CD1c-positive myeloid dendritic cell (primary cell): ENCODE measurements at regions not wholly inside any gene's neighbourhood (a gene's known extent, or its start where the extent isn't known, plus 50 kb on each side); places are given as distances from the start of the nearest gene placed in this dataset.

ENCODE experiments used
- DNase-seq: peaks from one replicate; pipeline ENCODE4 v3.0.0-alpha.2; 2016; ENCODE audit errors: extremely low spot score

- no peak for DNase-seq
These were observed 65.7 kb upstream of the FERD3L start for GRCh38 chr7:19210893-19211413.

DNA sequence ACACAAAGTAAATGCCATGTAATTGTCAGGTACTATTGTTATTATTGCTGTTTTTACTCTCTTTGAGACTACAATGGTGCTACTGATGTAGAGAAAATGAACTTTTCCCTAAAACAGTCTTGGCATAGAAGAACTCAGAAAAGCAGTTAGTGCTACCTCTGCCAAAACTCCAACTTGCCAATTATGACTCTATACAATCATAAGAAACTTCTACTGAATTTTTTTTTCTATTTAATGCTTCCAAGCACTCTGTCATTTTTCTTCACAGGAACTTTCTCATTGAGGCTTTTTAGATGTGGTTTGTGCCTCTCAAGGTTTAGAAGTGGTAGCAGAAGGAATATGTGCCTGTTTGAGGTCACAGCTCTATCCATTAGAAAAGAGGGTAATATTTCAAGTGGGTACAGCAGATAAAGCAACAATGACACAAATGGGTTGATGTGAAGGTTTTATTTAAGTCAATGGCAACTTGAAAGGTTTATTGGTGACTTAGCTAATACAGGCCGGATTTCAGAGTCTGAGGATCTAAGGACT is 64.0 kb upstream of the FERD3L start:
- no peak for DNase-seq

GRCh38 chr7:19206721-19207120 is 61.5 kb upstream of the FERD3L start:
- DNase-seq, result no peak

DNA sequence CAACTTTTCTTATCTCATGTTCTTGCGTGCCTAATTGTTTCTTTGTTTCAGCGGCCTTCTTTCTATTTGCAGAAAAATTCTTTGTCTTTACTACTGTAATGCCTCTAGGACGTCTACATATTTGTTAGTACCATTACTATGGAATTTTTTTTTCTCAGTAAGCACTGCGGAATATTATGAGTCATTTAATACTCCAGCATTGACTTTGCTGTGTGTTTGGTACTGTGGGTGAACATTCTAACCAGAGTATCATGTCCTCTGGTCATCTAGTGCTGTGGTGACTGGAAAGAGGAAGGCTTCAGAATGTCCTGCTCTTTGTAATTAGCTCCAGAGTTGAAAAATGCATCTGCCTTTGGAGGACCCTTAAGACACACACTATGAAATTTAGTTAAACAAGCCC is 58.5 kb upstream of the FERD3L start:
- DNase-seq, result no peak

GRCh38 chr7:19202599-19202998 is 57.4 kb upstream of the FERD3L start:
- DNase-seq, result no peak
